ENCODE measurements at regions not wholly inside any gene's neighbourhood (a gene's known extent, or its start where the extent isn't known, plus 50 kb on each side); places are given as distances from the start of the nearest gene placed in this dataset.

DNA sequence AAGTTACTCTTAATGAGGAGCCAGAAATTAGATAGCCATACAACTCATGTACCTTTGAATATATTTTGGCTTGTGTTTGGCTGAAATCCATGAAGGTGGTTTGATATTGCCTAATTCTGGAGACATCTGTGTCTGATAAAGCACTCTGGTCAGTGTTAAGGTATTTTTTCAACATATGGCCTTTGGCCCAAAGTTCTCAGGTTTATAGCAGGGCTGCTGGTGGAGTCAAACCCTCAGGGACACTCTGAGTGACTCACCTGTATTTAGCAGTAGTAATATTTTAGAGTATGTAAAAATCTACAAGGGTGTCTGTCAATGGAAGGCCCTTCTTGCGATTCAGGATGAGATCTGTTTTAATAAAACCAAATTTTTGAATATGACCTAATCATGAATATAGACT is 666.5 kb downstream of the SLC4A3 start:
- H3K27me3 ChIP-seq (ENCODE audit: insufficient read depth, low read depth, low read length): no peaks in the 10 kb centered on the region
- no peak overlapping the region for H3K27ac ChIP-seq (ENCODE audit: low read length)
- no peaks in the 10 kb centered on the region for H3K36me3 ChIP-seq (ENCODE audit: insufficient read depth, low read length)
- no peak overlapping the region for H3K4me3 ChIP-seq (ENCODE audit: low read length)
- H2AFZ ChIP-seq (ENCODE audit: low read depth, low read length): no peak overlapping the region
- H3K4me2 ChIP-seq (ENCODE audit: low read length): no peak overlapping the region
- no peaks in the 10 kb centered on the region for H3K9me3 ChIP-seq (ENCODE audit: low read length)
- H3F3A ChIP-seq (ENCODE audit: insufficient read depth, low read length, poor library complexity, severe bottlenecking): peaks cover 5% of the 10 kb centered on the region
- no peak for TF ChIP-seq EZH2 (IDR thresholded peaks at IDR 0.05; ENCODE audit: borderline replicate concordance, insufficient read depth, low read length, poor library complexity, severe bottlenecking)
- no peak for TF ChIP-seq RAD21 (conservative IDR thresholded peaks at IDR 0.05)
- TF ChIP-seq EP300 (conservative IDR thresholded peaks at IDR 0.05; ENCODE audit: poor library complexity, severe bottlenecking): no peak
- no peak for TF ChIP-seq MXI1 (conservative IDR thresholded peaks at IDR 0.05; ENCODE audit: poor library complexity, severe bottlenecking)
- no peak for TF ChIP-seq SMC3 (conservative IDR thresholded peaks at IDR 0.05; ENCODE audit: poor library complexity)
- TF ChIP-seq, protein P1, sequence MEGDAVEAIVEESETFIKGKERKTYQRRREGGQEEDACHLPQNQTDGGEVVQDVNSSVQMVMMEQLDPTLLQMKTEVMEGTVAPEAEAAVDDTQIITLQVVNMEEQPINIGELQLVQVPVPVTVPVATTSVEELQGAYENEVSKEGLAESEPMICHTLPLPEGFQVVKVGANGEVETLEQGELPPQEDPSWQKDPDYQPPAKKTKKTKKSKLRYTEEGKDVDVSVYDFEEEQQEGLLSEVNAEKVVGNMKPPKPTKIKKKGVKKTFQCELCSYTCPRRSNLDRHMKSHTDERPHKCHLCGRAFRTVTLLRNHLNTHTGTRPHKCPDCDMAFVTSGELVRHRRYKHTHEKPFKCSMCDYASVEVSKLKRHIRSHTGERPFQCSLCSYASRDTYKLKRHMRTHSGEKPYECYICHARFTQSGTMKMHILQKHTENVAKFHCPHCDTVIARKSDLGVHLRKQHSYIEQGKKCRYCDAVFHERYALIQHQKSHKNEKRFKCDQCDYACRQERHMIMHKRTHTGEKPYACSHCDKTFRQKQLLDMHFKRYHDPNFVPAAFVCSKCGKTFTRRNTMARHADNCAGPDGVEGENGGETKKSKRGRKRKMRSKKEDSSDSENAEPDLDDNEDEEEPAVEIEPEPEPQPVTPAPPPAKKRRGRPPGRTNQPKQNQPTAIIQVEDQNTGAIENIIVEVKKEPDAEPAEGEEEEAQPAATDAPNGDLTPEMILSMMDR (IDR thresholded peaks at IDR 0.05; ENCODE audit: poor library complexity, severe bottlenecking): no peak
- TF ChIP-seq TAF1 (IDR thresholded peaks at IDR 0.05; ENCODE audit: low read depth): no peak
- no peak for TF ChIP-seq POLR2AphosphoS5 (IDR thresholded peaks at IDR 0.05)
- TF ChIP-seq, protein P2, sequence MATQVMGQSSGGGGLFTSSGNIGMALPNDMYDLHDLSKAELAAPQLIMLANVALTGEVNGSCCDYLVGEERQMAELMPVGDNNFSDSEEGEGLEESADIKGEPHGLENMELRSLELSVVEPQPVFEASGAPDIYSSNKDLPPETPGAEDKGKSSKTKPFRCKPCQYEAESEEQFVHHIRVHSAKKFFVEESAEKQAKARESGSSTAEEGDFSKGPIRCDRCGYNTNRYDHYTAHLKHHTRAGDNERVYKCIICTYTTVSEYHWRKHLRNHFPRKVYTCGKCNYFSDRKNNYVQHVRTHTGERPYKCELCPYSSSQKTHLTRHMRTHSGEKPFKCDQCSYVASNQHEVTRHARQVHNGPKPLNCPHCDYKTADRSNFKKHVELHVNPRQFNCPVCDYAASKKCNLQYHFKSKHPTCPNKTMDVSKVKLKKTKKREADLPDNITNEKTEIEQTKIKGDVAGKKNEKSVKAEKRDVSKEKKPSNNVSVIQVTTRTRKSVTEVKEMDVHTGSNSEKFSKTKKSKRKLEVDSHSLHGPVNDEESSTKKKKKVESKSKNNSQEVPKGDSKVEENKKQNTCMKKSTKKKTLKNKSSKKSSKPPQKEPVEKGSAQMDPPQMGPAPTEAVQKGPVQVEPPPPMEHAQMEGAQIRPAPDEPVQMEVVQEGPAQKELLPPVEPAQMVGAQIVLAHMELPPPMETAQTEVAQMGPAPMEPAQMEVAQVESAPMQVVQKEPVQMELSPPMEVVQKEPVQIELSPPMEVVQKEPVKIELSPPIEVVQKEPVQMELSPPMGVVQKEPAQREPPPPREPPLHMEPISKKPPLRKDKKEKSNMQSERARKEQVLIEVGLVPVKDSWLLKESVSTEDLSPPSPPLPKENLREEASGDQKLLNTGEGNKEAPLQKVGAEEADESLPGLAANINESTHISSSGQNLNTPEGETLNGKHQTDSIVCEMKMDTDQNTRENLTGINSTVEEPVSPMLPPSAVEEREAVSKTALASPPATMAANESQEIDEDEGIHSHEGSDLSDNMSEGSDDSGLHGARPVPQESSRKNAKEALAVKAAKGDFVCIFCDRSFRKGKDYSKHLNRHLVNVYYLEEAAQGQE (IDR thresholded peaks at IDR 0.05; ENCODE audit: borderline replicate concordance): no peak
- no peak overlapping the region for H3K9ac ChIP-seq (ENCODE audit: low read length)
- H3K79me2 ChIP-seq (replicated peaks; ENCODE audit: insufficient read depth, low read length): no peaks in the 10 kb centered on the region
- no peaks in the 10 kb centered on the region for H4K20me1 ChIP-seq (ENCODE audit: insufficient read depth)
- H3K9me2 ChIP-seq (ENCODE audit: insufficient read depth, low read length): no peaks in the 10 kb centered on the region

DNA sequence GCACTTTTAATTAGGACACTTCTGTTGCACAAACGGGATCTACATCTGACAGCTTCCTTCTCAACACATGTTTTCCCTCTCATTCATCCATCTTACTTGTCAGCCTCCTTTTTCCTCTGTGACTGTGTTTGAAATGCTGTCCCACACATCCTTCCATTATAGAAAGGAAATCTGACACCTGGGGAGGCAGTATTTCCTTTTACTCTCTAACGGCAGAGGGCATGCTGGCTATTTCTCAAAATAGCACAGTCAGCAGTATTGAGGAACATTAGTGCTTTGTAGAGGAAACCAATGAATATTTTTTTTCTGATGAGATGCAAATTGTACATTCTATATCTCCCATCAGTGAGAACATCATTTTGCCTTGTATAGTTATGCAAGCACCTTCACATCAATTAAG is 668.7 kb downstream of the SLC4A3 start:
- Histone ChIP-seq H3K79me2 (replicated peaks; ENCODE audit: insufficient read depth, low read length) (no peaks in the 10 kb centered on the region), H3F3A (ENCODE audit: insufficient read depth, low read length, poor library complexity, severe bottlenecking) (peaks cover 5% of the 10 kb centered on the region), H3K4me3 (ENCODE audit: low read length) (peak overlapping the region; percentile 36), H3K9me3 (ENCODE audit: low read length) (no peaks in the 10 kb centered on the region), H3K27ac (ENCODE audit: low read length) (peak overlapping the region; percentile 14), H3K27me3 (ENCODE audit: insufficient read depth, low read depth, low read length) (no peaks in the 10 kb centered on the region), H4K20me1 (ENCODE audit: insufficient read depth) (no peaks in the 10 kb centered on the region), H3K9ac (ENCODE audit: low read length) (no peak overlapping the region), H3K4me2 (ENCODE audit: low read length) (no peak overlapping the region), H2AFZ (ENCODE audit: low read depth, low read length) (no peak overlapping the region), H3K9me2 (ENCODE audit: insufficient read depth, low read length) (no peaks in the 10 kb centered on the region), H3K36me3 (ENCODE audit: insufficient read depth, low read length) (no peaks in the 10 kb centered on the region)
- TF ChIP-seq SMC3 (conservative IDR thresholded peaks at IDR 0.05; ENCODE audit: poor library complexity) (peak; percentile 86), EZH2 (IDR thresholded peaks at IDR 0.05; ENCODE audit: borderline replicate concordance, insufficient read depth, low read length, poor library complexity, severe bottlenecking) (no peak), POLR2AphosphoS5 (IDR thresholded peaks at IDR 0.05) (peak; percentile 92), TAF1 (IDR thresholded peaks at IDR 0.05; ENCODE audit: low read depth) (no peak), RAD21 (conservative IDR thresholded peaks at IDR 0.05) (peak; percentile 79), EP300 (conservative IDR thresholded peaks at IDR 0.05; ENCODE audit: poor library complexity, severe bottlenecking) (peak; percentile 98), MXI1 (conservative IDR thresholded peaks at IDR 0.05; ENCODE audit: poor library complexity, severe bottlenecking) (peak; percentile 36)
- TF ChIP-seq, protein P1 (IDR thresholded peaks at IDR 0.05; ENCODE audit: poor library complexity, severe bottlenecking): peak; percentile 78
